A673 (cell line): ENCODE measurements at regions not wholly inside any gene's neighbourhood (a gene's known extent, or its start where the extent isn't known, plus 50 kb on each side); places are given as distances from the start of the nearest gene placed in this dataset.

ENCODE experiments used
- CTCF ChIP-seq: fragments of 300-800, 200-600 bp; sonication (generic); conservative IDR thresholded peaks from 2 replicates; pipeline ENCODE4 v1.5.1; 2017; ENCODE audit warnings: low read depth, mild to moderate bottlenecking, antibody characterized with exemption, low read length, moderate library complexity, mixed read lengths
- EZH2 ChIP-seq: fragments of 200-600 bp; sonication (generic); IDR thresholded peaks from 2 replicates; pipeline ENCODE4 v1.6.1; 2017; ENCODE audit warnings: borderline replicate concordance, low read depth, mild to moderate bottlenecking, mixed read lengths, antibody characterized with exemption, low read length; ENCODE audit not compliant: poor library complexity, severe bottlenecking

GRCh38 chr2:14303366-14304115 is 329.0 kb upstream of the LRATD1 start:
- TF ChIP-seq CTCF = no peak
- TF ChIP-seq EZH2 = no peak
